HepG2 (cell line): ENCODE measurements at regions not wholly inside any gene's neighbourhood (a gene's known extent, or its start where the extent isn't known, plus 50 kb on each side); places are given as distances from the start of the nearest gene placed in this dataset.

Source experiments
- ARNT ChIP-seq: fragments of 450-650 bp; IDR thresholded peaks from 2 replicates; pipeline ENCODE4 v1.6.1; 2017
- POLR2A ChIP-seq, 2 experiments: IDR thresholded peaks; 2 replicates each; pipeline ENCODE4 v1.6.1; 2011; ENCODE audit warnings: low read depth in 2 of 2, low read length in 2 of 2, mild to moderate bottlenecking in 1 of 2, moderate library complexity in 1 of 2; ENCODE audit not compliant: insufficient read depth in 1 of 2
- YY1 ChIP-seq: IDR thresholded peaks from 2 replicates; pipeline ENCODE4 v1.6.1; 2011; ENCODE audit warnings: low read length, low read depth, moderate library complexity, mild to moderate bottlenecking; ENCODE audit not compliant: insufficient read depth, insufficient replicate concordance
- ZNF232 ChIP-seq: sonication (generic); formaldehyde crosslinking; IDR thresholded peaks from 2 replicates; pipeline ENCODE4 v1.4.0; 2020; ENCODE audit warnings: missing genetic modification reagents, borderline replicate concordance
- TF ChIP-seq, protein P1 (sequence below): sonication (generic); formaldehyde crosslinking; IDR thresholded peaks from 2 replicates; pipeline ENCODE4 v1.5.0; 2020; ENCODE audit warnings: mild to moderate bottlenecking, missing genetic modification reagents, moderate library complexity
- TF ChIP-seq, protein P2 (sequence below): sonication (generic); formaldehyde crosslinking; IDR thresholded peaks from 2 replicates; pipeline ENCODE4 v1.9.0; 2022; ENCODE audit warnings: missing genetic modification reagents, mild to moderate bottlenecking, borderline replicate concordance

DNA sequence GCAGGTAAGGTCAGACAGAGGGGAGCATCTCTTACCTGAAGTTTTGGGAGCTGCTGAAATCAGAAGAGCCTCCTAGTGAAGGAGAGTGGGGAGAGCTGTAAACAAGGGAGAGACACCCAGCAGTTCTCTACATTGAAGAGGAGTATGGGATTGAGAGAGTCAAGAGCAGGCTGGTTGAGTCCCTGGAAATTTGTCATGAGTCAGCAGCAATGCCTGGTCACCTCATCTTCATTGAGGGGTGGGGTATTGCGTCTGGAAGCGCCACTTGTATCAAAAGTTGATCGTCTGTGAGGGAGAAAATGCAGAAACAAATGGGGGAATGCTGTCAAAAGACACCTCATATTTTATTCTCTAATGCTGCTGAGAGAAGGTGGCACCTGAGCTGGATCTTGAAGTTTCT is 256.6 kb upstream of the CFAP20DC start:
- TF ChIP-seq ARNT = no peak
- TF ChIP-seq ZNF232 (CRISPR knock-in tag) = no peak
- TF ChIP-seq, protein P1, sequence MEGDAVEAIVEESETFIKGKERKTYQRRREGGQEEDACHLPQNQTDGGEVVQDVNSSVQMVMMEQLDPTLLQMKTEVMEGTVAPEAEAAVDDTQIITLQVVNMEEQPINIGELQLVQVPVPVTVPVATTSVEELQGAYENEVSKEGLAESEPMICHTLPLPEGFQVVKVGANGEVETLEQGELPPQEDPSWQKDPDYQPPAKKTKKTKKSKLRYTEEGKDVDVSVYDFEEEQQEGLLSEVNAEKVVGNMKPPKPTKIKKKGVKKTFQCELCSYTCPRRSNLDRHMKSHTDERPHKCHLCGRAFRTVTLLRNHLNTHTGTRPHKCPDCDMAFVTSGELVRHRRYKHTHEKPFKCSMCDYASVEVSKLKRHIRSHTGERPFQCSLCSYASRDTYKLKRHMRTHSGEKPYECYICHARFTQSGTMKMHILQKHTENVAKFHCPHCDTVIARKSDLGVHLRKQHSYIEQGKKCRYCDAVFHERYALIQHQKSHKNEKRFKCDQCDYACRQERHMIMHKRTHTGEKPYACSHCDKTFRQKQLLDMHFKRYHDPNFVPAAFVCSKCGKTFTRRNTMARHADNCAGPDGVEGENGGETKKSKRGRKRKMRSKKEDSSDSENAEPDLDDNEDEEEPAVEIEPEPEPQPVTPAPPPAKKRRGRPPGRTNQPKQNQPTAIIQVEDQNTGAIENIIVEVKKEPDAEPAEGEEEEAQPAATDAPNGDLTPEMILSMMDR (CRISPR knock-in tag) = no peak
- TF ChIP-seq, protein P2, sequence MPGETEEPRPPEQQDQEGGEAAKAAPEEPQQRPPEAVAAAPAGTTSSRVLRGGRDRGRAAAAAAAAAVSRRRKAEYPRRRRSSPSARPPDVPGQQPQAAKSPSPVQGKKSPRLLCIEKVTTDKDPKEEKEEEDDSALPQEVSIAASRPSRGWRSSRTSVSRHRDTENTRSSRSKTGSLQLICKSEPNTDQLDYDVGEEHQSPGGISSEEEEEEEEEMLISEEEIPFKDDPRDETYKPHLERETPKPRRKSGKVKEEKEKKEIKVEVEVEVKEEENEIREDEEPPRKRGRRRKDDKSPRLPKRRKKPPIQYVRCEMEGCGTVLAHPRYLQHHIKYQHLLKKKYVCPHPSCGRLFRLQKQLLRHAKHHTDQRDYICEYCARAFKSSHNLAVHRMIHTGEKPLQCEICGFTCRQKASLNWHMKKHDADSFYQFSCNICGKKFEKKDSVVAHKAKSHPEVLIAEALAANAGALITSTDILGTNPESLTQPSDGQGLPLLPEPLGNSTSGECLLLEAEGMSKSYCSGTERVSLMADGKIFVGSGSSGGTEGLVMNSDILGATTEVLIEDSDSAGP (CRISPR knock-in tag) = no peak
- TF ChIP-seq YY1 = no peak
- no peak for TF ChIP-seq POLR2A (IDR thresholded peaks at IDR 0.05; ENCODE audit: insufficient read depth in 1 of 2, low read depth in 2 of 2, low read length in 2 of 2)
